Liver (tissue), 6 donors: ENCODE measurements at regions not wholly inside any gene's neighbourhood (a gene's known extent, or its start where the extent isn't known, plus 50 kb on each side); places are given as distances from the start of the nearest gene placed in this dataset.
"Not testable (repeated sequence)": the region's sequence is repeated elsewhere in the genome, so short reads cannot be mapped to it uniquely, and the experiment has no call there.

ENCODE experiments used
- DNase-seq: peaks from one replicate; pipeline ENCODE4 v3.0.0-alpha.2; 2017; ENCODE audit warnings: low spot score
- H3K27ac ChIP-seq, 2 donors: one replicate each; pipeline ENCODE4 v1.7.0; 2013; ENCODE audit warnings: inconsistent platforms in 2 of 2, low read length in 2 of 2, control low read depth in 1 of 2, low read depth in 1 of 2, mild to moderate bottlenecking in 1 of 2
- H3K27me3 ChIP-seq, 4 donors: one replicate each; pipeline versions ENCODE4 v1.6.1 to v1.7.0; 2013; ENCODE audit warnings: low read length in 3 of 4, inconsistent platforms in 1 of 4, mild to moderate bottlenecking in 1 of 4, moderate library complexity in 1 of 4; ENCODE audit not compliant: control insufficient read depth in 4 of 4, insufficient read depth in 4 of 4
- H3K36me3 ChIP-seq, 4 donors: one replicate each; pipeline versions ENCODE4 v1.6.1 to v1.7.0; 2013; ENCODE audit warnings: low read length in 3 of 4, mild to moderate bottlenecking in 3 of 4, low read depth in 1 of 4, moderate library complexity in 1 of 4; ENCODE audit not compliant: control insufficient read depth in 4 of 4, insufficient read depth in 3 of 4
- H3K4me1 ChIP-seq, 4 donors: one replicate each; pipeline versions ENCODE4 v1.6.1 to v1.7.0; 2013; ENCODE audit warnings: low read length in 3 of 4, mild to moderate bottlenecking in 3 of 4, moderate library complexity in 1 of 4; ENCODE audit not compliant: control insufficient read depth in 4 of 4, insufficient read depth in 4 of 4
- H3K4me3 ChIP-seq, 3 donors: one replicate each; pipeline versions ENCODE4 v1.6.1 to v1.7.0; 2013; ENCODE audit warnings: low read length in 3 of 3, control low read depth in 1 of 3, low read depth in 1 of 3, mild to moderate bottlenecking in 1 of 3
- H3K9ac ChIP-seq, 2 donors: one replicate each; pipeline ENCODE4 v1.7.0; 2013; ENCODE audit warnings: low read length in 2 of 2, mild to moderate bottlenecking in 2 of 2, moderate library complexity in 2 of 2, control low read depth in 1 of 2, low read depth in 1 of 2
- H3K9me3 ChIP-seq, 4 donors: one replicate each; pipeline versions ENCODE4 v1.6.1 to v1.7.0; 2013; ENCODE audit warnings: low read length in 3 of 4; ENCODE audit not compliant: control insufficient read depth in 4 of 4
- WGBS: extraction: QIAGEN DNeasy Blood & Tissue Kit; methylation state at CpG from one replicate; pipeline ENCODE4 v1.1.7; 2013; 5-methylcytosine and 5-hydroxymethylcytosine counted together
- donor health status: healthy.
- donor health status: healthy.
- donor health status: healthy.

DNA sequence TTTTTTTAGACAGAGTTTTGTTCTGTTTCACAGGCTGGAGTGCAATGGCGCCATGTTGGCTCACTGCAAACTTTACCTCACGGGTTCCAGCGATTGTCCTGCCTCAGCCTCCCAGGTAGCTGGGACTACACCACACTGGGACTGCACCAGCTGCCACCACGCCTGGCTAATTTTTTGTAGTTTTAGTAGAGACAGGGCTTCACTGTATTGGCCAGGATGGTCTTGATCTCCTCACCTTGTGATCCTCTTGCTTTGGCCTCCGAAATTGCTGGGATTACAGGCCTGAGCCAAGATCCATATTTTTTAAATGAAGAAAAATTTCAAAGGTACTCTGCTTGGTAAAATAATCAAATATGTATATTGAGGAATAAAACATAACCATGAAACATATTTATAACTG is 195.8 kb upstream of the TPTE start:
- H3K9ac ChIP-seq, H3K9me3 ChIP-seq, H3K4me3 ChIP-seq, H3K36me3 ChIP-seq, H3K27me3 ChIP-seq, H3K4me1 ChIP-seq, DNase-seq: not testable (repeated sequence)
- WGBS: 68% methylated on average over 5 of the region's 5 CpGs
- peak overlapping the region in 1 of 2 donors; percentile 84 for H3K27ac ChIP-seq

DNA sequence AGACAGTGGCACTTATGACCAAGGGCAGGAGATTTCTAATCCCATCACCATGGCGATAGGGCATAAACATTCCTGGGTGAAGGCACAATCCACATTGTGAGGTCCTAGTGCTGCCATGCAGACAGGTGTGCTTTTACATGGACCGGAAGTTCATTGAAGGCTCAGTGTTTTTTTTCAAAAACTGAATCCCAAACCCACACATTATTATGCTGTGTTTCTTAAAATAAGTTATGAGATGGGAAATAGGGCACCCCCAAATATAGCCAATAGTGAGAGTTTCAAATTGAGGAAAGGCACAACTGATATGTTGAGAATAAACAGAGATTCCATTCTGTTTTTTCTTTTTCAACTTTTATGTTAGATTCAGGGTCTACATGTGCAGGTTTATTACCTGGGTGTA is 195.2 kb upstream of the TPTE start:
- not testable (repeated sequence) for H3K9ac ChIP-seq, H3K4me3 ChIP-seq, H3K4me1 ChIP-seq, H3K36me3 ChIP-seq, H3K27me3 ChIP-seq, DNase-seq, H3K27ac ChIP-seq
- peaks cover 0 to 11% (median 9%) of the 10 kb centered on the region in 4 donors for H3K9me3 ChIP-seq
- WGBS: 82% methylated on average over 2 of the region's 2 CpGs

DNA sequence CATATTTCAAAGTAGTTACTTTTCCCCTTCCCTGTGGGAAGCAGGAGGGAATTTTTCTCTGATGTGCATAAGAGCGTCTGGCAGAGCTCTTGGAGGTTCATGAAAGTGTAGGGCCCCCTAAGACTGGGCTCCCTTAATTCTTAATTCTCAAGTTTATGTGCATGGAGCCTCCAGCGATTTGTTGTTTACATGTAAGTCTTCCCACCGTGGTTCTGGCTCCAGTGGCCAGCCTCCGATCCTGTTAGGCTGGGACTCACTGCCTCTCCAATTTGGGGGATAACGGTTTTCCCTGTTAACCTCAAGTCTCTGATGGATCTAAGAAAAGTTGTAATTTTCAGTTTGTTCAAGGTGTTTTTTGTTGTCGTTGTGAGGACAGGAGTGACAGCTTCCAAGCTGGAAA is 192.7 kb upstream of the TPTE start:
- not testable (repeated sequence) for DNase-seq, H3K27me3 ChIP-seq, H3K36me3 ChIP-seq, H3K27ac ChIP-seq, H3K9ac ChIP-seq, H3K4me3 ChIP-seq, H3K4me1 ChIP-seq
- peaks cover 0 to 14% (median 10%) of the 10 kb centered on the region in 4 donors for H3K9me3 ChIP-seq
- 42% methylated on average over 6 of the region's 6 CpGs for WGBS

DNA sequence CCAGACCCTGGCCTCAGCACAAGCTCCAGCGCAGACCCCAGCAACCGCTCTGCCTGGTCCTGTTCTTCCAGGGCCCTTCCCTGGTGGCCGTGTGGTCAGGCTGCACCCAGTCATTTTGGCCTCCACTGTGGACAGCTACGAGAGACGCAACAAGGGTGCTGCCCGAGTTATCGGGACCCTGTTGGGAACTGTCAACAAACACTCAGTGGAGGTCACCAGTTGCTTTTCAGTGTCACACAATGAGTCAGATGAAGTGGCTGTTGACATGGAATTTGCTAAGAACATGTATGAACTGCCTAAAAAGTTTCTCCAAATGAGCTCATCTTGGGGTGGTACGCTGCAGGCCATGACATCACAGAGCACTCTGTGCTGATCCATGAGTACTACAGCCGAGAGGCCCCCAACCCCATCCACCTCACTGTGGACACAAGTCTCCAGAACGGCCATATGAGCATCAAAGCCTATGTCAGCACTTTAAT is 190.7 kb upstream of the TPTE start:
- peaks cover 0 to 14% (median 9%) of the 10 kb centered on the region in 4 donors for H3K9me3 ChIP-seq
- DNase-seq, H3K4me1 ChIP-seq, H3K36me3 ChIP-seq, H3K27ac ChIP-seq, H3K27me3 ChIP-seq, H3K9ac ChIP-seq, H3K4me3 ChIP-seq: not testable (repeated sequence)
- WGBS: 67% methylated on average over 10 of the region's 10 CpGs

DNA sequence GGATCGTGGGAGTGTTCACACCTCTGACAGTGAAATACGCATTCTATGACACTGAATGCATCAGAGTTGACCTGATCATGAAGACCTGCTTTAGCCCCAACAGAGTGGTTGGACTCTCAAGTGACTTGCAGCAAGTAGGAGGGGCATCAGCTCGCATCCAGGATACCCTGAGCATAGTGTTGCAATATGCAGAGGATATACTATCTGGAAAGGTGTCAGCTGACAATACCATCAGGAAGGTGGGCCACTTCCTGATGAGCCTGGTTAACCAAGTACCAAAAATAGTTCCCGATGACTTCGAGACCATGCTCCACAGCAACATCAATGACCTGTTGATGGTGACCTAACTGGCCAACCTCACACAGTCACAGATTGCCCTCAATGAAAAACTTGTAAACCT is 190.2 kb upstream of the TPTE start:
- H3K9ac ChIP-seq, DNase-seq, H3K27ac ChIP-seq, H3K27me3 ChIP-seq, H3K36me3 ChIP-seq, H3K4me1 ChIP-seq: not testable (repeated sequence)
- H3K4me3 ChIP-seq: peak overlapping the region in 1 of 3 donors; percentile 15
- WGBS: 67% methylated on average over 5 of the region's 5 CpGs
- H3K9me3 ChIP-seq: peaks cover 0 to 14% (median 9%) of the 10 kb centered on the region in 4 donors

DNA sequence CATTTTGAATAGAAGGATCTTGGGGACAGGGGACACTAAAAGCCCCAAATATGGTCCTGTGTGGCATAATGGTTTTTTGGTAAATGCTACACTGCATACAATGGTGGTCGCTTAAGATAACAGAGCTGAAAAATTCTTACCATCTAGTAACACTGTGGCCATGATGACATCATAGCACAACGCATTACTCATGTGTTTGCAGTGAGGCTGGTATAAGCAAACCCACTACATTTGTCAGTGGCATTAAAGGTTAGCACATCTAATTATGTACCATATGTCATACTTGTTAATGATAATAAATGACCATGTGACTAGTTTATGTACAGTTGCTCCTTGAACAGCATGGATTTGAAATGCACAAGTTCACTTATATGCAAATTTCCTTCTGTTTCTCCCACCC is 188.4 kb upstream of the TPTE start:
- H3K27me3 ChIP-seq, H3K9ac ChIP-seq, H3K27ac ChIP-seq, DNase-seq, H3K4me1 ChIP-seq, H3K36me3 ChIP-seq, H3K4me3 ChIP-seq: not testable (repeated sequence)
- peaks cover 0 to 15% (median 8%) of the 10 kb centered on the region in 4 donors for H3K9me3 ChIP-seq
- 41% methylated on average over 1 of the region's 2 CpGs for WGBS

DNA sequence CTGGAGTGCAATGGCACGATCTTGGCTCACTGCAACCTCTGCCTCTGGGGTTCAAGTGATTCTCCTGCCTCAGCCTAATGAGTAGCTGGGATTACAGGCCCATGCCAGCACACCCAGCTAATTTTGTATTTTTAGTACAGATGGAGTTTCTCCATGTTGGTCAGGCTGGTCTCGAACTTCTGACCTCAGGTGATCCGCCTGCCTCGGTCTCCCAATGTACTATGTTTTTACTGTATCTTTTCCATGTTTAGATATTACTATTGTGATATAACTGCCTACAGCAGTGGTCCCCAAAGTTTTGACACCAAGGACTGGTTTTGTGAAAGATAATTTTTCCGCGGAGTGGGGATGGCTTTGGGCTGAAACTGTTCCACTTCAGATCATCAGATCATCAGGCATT is 187.0 kb upstream of the TPTE start:
- not testable (repeated sequence) for H3K9ac ChIP-seq, H3K4me3 ChIP-seq, H3K27ac ChIP-seq, H3K27me3 ChIP-seq, H3K4me1 ChIP-seq, DNase-seq, H3K36me3 ChIP-seq
- 70% methylated on average over 6 of the region's 6 CpGs for WGBS
- peaks cover 0 to 15% (median 6%) of the 10 kb centered on the region in 4 donors for H3K9me3 ChIP-seq

DNA sequence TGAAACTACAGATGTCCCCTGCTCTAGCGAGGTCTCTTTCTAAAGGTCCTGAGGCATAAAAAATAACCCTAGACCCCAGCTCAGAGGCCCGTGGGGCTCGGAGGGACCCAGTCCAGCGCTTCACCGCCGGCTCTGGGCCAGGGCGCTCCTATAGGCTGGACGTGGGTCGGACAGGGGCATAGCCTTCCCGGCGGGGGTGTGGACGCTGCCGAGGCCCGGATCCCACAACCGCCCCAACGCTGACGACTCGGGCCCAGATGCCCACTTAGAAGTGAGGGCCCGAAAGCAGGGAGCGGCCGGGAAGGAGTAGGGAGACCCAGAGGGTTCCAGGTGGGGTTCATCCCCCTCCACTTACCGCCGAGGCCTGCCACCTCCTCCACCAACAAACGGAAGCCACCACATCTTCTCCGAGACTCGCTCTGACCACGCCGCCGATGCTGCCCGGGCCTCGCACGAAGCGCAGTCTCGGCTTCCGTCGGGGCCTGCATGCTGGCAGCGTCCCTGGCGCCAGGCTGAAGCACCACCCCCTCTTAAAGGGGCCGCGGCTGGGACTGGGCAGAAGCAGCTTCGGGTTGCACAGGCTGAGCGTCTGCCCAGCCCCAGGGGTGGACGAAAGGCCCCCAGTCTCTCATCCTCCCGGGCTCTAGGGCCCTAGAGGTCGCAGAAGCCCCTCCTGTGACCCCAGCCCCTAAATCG is 179.0 kb upstream of the TPTE start:
- H3K4me3 ChIP-seq, H3K4me1 ChIP-seq, H3K27ac ChIP-seq, DNase-seq, H3K9ac ChIP-seq, H3K27me3 ChIP-seq, H3K36me3 ChIP-seq: not testable (repeated sequence)
- peaks cover 3 to 19% (median 7%) of the 10 kb centered on the region in 4 donors for H3K9me3 ChIP-seq
- WGBS: 65% methylated on average over 25 of the region's 46 CpGs
